Fibroblast of villous mesenchyme (primary cell): ENCODE measurements at regions not wholly inside any gene's neighbourhood (a gene's known extent, or its start where the extent isn't known, plus 50 kb on each side); places are given as distances from the start of the nearest gene placed in this dataset.
A peak's percentile ranks its signal among the peaks of the same experiment; 100 is the strongest.

Experiments
- DNase-seq: peaks from one replicate; pipeline ENCODE4 v3.0.0-alpha.2; 2010; ENCODE audit warnings: low read depth
- H3K4me3 ChIP-seq: 2 replicates; pipeline ENCODE4 v1.5.1; 2011; ENCODE audit warnings: low read depth, mild to moderate bottlenecking, low read length
- TF ChIP-seq, protein P1 (sequence below): IDR thresholded peaks from 2 replicates; pipeline ENCODE4 v1.5.1; 2012; ENCODE audit warnings: low read depth, mild to moderate bottlenecking, low read length; ENCODE audit not compliant: insufficient read depth

DNA sequence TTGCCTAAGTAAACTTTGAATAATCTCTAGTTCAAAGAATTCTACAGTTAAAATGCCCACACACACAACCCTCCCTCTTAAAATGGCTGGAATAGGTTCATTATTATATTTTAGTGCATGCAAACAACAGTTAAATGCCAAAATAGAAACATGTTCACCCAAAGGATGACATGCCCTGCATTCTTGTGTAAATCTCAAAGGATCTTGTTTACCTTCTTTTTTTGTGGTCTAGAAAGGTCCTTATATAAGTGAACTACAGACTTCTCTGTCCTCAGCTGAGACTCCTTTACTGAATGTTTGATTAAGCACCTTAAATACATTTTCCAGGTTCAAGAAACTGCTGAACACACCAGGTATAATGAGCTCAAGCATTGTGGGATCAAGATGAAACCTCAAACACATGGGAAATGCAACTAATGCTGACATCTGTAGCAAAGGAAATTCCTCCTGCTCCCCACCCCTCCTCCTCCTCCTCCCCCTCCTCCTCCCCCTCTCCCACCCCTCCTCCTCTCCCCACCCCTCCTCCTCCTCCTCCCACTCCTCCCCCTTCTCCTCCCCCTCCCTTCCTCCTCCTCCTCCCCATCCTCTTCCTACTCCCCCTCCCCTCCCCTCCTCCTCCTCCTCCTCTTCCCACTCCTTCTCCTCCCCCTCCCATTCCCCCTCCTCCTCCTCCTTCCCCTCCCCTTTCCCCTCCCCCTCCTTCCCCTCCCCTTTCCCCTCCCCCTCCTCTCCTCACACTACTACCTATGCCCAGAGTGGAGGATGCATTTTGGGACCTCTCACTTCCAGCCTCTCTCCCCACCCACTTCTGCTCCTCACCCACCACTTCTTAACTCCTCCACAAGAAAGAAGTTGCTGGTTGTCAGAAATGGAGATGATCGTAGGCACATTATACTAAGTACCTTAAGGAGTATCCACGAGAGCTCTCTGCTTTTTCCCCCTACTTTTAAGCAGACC lies 233.9 kb downstream of the MRPL39 start:
- no peak for DNase-seq
- TF ChIP-seq, protein P1, sequence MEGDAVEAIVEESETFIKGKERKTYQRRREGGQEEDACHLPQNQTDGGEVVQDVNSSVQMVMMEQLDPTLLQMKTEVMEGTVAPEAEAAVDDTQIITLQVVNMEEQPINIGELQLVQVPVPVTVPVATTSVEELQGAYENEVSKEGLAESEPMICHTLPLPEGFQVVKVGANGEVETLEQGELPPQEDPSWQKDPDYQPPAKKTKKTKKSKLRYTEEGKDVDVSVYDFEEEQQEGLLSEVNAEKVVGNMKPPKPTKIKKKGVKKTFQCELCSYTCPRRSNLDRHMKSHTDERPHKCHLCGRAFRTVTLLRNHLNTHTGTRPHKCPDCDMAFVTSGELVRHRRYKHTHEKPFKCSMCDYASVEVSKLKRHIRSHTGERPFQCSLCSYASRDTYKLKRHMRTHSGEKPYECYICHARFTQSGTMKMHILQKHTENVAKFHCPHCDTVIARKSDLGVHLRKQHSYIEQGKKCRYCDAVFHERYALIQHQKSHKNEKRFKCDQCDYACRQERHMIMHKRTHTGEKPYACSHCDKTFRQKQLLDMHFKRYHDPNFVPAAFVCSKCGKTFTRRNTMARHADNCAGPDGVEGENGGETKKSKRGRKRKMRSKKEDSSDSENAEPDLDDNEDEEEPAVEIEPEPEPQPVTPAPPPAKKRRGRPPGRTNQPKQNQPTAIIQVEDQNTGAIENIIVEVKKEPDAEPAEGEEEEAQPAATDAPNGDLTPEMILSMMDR = no peak
- H3K4me3 ChIP-seq = no peak overlapping the region

DNA sequence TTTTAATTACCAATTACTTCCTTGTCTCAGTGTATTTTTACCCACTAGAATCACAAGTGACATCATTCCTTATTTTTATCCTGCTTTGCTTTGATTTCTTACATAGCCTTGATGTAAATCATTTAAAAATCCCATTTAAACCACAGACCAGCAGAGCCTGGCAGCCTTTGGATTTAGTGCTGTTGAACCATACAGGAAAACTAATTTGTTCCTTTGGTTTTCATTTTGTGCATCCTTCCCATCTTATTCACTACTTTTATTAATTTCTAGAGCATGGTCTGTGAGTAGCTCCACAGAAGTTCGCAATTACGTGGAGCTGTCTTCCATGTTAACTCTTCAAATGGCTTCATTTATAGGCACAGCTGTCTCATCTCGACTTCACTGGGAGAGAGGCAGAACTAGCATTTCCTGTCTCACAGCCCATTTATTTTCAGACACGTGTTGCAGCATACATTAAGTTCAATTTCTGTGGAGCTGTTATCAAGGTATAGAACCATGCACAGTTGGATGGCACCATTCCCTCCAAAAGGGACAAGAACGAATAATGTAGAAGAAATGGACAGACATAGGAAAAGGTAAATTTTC lies 235.3 kb downstream of the MRPL39 start:
- TF ChIP-seq, protein P1 = no peak
- H3K4me3 ChIP-seq = no peak overlapping the region
- no peak for DNase-seq

DNA sequence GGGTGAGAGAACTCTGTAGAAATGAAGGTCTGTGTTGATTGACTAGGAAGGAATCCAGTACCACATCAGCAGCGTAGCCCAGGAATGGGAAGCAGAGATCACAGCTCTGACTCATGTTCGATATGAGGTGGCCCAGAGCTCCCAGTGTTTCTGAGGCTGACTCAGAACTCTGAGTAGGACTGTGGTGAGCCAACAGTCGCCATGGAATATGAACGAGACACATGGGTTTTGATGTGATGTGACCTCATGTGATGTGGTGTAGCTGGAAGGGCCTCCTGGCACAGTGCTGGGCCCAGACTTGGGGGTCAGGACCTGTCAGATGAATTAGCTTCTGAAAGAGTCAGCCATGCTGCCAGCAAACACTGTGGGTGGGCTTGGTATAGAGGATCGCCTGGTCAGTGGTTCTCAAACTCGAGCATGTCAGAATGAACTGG lies 237.0 kb downstream of the MRPL39 start:
- TF ChIP-seq, protein P1 = no peak
- H3K4me3 ChIP-seq = no peak overlapping the region
- DNase-seq = peak; percentile 65

DNA sequence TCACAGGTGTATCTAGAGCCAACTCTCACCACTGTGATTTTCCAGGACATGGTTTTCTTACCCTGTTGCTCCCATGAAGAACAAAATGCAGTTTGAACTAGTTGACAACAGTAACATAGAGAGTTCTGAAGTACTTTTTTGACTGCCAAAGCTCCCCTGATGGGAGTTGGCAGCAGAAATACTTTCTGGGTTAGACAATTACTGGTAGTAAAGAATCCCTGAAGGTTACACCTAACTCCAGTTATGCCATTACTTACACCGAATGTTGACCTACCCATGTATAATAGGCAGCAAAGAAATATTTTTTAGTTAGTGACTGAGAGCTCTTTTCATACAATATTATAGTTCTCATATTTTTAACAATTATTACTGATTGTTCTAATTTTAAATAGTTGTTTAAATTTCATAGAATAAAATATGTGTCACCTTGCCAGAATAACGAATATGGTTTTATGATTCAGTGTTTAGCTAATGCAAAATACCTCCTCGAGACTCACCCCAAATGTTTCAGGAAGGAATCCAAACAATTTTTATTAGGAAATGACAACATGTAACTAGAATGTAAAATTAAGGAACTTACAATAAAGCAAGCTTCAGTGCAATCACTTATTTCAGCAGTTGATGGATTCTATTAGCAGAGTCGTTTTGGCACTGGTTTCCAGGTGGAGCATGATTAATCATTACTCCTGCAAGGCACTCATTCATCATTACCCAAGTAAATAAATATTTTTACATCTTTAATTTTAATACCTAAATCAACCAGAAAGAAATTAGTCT lies 237.6 kb downstream of the MRPL39 start:
- no peak for DNase-seq
- TF ChIP-seq, protein P1 = no peak
- no peak overlapping the region for H3K4me3 ChIP-seq

DNA sequence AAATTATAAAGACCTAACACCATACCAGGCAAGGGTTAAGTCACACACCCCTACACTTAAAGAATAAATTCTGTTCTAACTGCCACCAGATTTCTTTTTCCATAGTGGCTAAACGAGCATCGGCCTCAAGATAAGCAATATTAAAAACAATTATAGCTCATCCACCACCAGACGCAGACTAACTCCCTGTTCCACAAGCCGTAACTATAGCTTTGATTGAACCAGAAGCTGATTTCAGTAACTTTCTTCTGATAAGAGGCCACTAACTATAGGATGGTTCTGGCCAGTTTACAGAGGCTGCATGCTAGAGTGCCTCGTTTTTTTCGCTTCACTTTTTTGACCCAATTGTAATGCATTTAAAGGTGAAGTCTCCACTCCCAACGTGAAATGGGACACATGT lies 238.8 kb downstream of the MRPL39 start:
- no peak for DNase-seq
- TF ChIP-seq, protein P1 = no peak

DNA sequence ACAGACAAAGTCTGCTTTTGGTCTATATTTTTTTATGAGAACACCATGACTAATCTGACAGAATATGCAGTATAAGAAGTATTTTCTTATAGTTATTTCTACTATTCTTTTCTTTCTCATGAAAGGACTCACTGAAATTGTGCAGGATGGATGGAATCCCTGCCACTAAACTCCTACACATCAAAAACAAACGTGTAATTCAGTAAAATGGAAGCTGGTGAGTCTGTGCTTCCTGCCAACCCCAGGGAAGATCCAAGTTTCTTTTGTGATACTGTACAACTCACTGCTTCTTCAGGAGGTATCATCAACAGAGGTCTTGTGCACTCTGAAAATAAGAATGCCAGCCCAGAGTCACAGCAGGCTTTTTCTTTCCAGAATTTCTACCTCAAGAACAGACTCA lies 241.2 kb downstream of the MRPL39 start:
- no peak overlapping the region for H3K4me3 ChIP-seq
- TF ChIP-seq, protein P1 = no peak
- DNase-seq = no peak

More for the DNA sequence above, 238.8 kb downstream of the MRPL39 start:
- H3K4me3 ChIP-seq = no peak overlapping the region
